OCI-LY3 (cell line): ENCODE measurements at regions not wholly inside any gene's neighbourhood (a gene's known extent, or its start where the extent isn't known, plus 50 kb on each side); places are given as distances from the start of the nearest gene placed in this dataset.

ENCODE experiments used
- H2AFZ ChIP-seq: fragments of 200-600, 300-600 bp; shearing (Covaris generic); 2 replicates; pipeline ENCODE4 v1.6.0; 2014; ENCODE audit warnings: antibody characterized with exemption, low read depth, low read length
- H3K27ac ChIP-seq: fragments of 200-600, 300-600 bp; sonication (generic); 2 replicates; pipeline ENCODE4 v1.5.1; 2014; ENCODE audit warnings: mild to moderate bottlenecking, low read length, moderate library complexity, mixed read lengths
- H3K27me3 ChIP-seq: fragments of 200-600, 300-600 bp; sonication (generic); 2 replicates; pipeline ENCODE4 v1.6.1; 2014; ENCODE audit warnings: low read depth, low read length, mixed read lengths
- H3K36me3 ChIP-seq: fragments of 200-600, 300-600 bp; sonication (generic); replicated peaks from 2 replicates; pipeline ENCODE3; 2014; ENCODE audit warnings: low read depth, low read length, mixed read lengths
- H3K4me1 ChIP-seq: fragments of 300-600, 200-600 bp; sonication (generic); 2 replicates; pipeline ENCODE4 v1.6.1; 2014; ENCODE audit warnings: low read length, mixed read lengths
- H3K4me2 ChIP-seq: fragments of 200-600, 300-600 bp; sonication (generic); 2 replicates; pipeline ENCODE4 v1.6.1; 2014; ENCODE audit warnings: low read length, mixed read lengths
- H3K4me3 ChIP-seq: fragments of 300-600, 200-600 bp; sonication (generic); 2 replicates; pipeline ENCODE4 v1.5.1; 2014; ENCODE audit warnings: antibody characterized with exemption, mild to moderate bottlenecking, low read length, moderate library complexity
- H3K79me2 ChIP-seq: fragments of 300-600, 200-600 bp; shearing (Covaris generic); 2 replicates; pipeline ENCODE4 v1.6.1; 2014; ENCODE audit warnings: mild to moderate bottlenecking, low read length, mixed read lengths
- H3K9ac ChIP-seq: fragments of 300-600, 200-600 bp; shearing (Covaris generic); 2 replicates; pipeline ENCODE4 v1.6.0; 2014; ENCODE audit warnings: mild to moderate bottlenecking, low read length, moderate library complexity
- H3K9me3 ChIP-seq: fragments of 200-600, 300-600 bp; shearing (Covaris generic); 2 replicates; pipeline ENCODE4 v1.6.1; 2014; ENCODE audit warnings: low read length, mixed read lengths; ENCODE audit not compliant: insufficient read depth
- H4K20me1 ChIP-seq: fragments of 200-600, 300-600 bp; sonication (generic); 2 replicates; pipeline ENCODE4 v1.6.1; 2016; ENCODE audit warnings: low read length, mixed read lengths; ENCODE audit not compliant: insufficient read depth
- CTCF ChIP-seq: fragments of 200-600, 300-600 bp; sonication (generic); IDR thresholded peaks from 2 replicates; pipeline ENCODE4 v1.5.1; 2014; ENCODE audit warnings: antibody characterized with exemption, low read length, low read depth
- EZH2phosphoT487 ChIP-seq: fragments of 200-600 bp; shearing (Covaris generic); IDR thresholded peaks from 2 replicates; pipeline ENCODE4 v1.6.1; 2018; ENCODE audit warnings: antibody characterized with exemption, mixed run types, low read depth

- Histone ChIP-seq H3K36me3 (no peaks in the 10 kb centered on the region), H3K27ac (no peak overlapping the region), H3K9me3 (no peaks in the 10 kb centered on the region), H3K79me2 (no peaks in the 10 kb centered on the region), H3K4me2 (no peak overlapping the region), H3K9ac (no peak overlapping the region), H3K27me3 (no peaks in the 10 kb centered on the region), H2AFZ (no peak overlapping the region), H3K4me3 (no peak overlapping the region), H3K4me1 (no peaks in the 10 kb centered on the region), H4K20me1 (no peaks in the 10 kb centered on the region)
- TF ChIP-seq CTCF (no peak), EZH2phosphoT487 (no peak)
These were observed 189.5 kb upstream of the HDAC4 start for GRCh38 chr2:239590276-239590675.

GRCh38 chr2:239589833-239590232, 189.0 kb upstream of the HDAC4 start:
- Histone ChIP-seq H3K4me3 (no peak overlapping the region), H3K27me3 (no peaks in the 10 kb centered on the region), H3K27ac (no peak overlapping the region), H3K36me3 (no peaks in the 10 kb centered on the region), H3K79me2 (no peaks in the 10 kb centered on the region), H3K9ac (no peak overlapping the region), H2AFZ (no peak overlapping the region), H3K9me3 (no peaks in the 10 kb centered on the region), H3K4me2 (no peak overlapping the region), H4K20me1 (no peaks in the 10 kb centered on the region), H3K4me1 (no peaks in the 10 kb centered on the region)
- no peak for TF ChIP-seq CTCF
- no peak for TF ChIP-seq EZH2phosphoT487

GRCh38 chr2:239589270-239589825, 188.5 kb upstream of the HDAC4 start:
- H3K9me3 ChIP-seq, result no peaks in the 10 kb centered on the region
- H3K9ac ChIP-seq, result no peak overlapping the region
- no peaks in the 10 kb centered on the region for H3K27me3 ChIP-seq
- no peaks in the 10 kb centered on the region for H3K36me3 ChIP-seq
- no peaks in the 10 kb centered on the region for H3K79me2 ChIP-seq
- no peak for TF ChIP-seq CTCF
- no peak for TF ChIP-seq EZH2phosphoT487
- no peak overlapping the region for H3K27ac ChIP-seq
- no peaks in the 10 kb centered on the region for H4K20me1 ChIP-seq
- H3K4me1 ChIP-seq, result no peaks in the 10 kb centered on the region
- H2AFZ ChIP-seq, result no peak overlapping the region
- no peak overlapping the region for H3K4me2 ChIP-seq
- H3K4me3 ChIP-seq, result no peak overlapping the region

GRCh38 chr2:239588451-239589269, 187.8 kb upstream of the HDAC4 start:
- H3K4me3 ChIP-seq, result no peak overlapping the region

More at GRCh38 chr2:239588451-239589269, 187.8 kb upstream of the HDAC4 start:
- H3K27me3 ChIP-seq, result no peaks in the 10 kb centered on the region
- no peaks in the 10 kb centered on the region for H3K79me2 ChIP-seq
- TF ChIP-seq CTCF (no peak), EZH2phosphoT487 (no peak)
- H3K4me2 ChIP-seq, result no peak overlapping the region
- H3K36me3 ChIP-seq, result no peaks in the 10 kb centered on the region
- no peak overlapping the region for H3K27ac ChIP-seq
- H3K9me3 ChIP-seq, result no peaks in the 10 kb centered on the region
- no peaks in the 10 kb centered on the region for H4K20me1 ChIP-seq
- H2AFZ ChIP-seq, result no peak overlapping the region
- H3K4me1 ChIP-seq, result no peaks in the 10 kb centered on the region
- no peak overlapping the region for H3K9ac ChIP-seq
